ENCODE measurements at regions not wholly inside any gene's neighbourhood (a gene's known extent, or its start where the extent isn't known, plus 50 kb on each side); places are given as distances from the start of the nearest gene placed in this dataset.

DNA sequence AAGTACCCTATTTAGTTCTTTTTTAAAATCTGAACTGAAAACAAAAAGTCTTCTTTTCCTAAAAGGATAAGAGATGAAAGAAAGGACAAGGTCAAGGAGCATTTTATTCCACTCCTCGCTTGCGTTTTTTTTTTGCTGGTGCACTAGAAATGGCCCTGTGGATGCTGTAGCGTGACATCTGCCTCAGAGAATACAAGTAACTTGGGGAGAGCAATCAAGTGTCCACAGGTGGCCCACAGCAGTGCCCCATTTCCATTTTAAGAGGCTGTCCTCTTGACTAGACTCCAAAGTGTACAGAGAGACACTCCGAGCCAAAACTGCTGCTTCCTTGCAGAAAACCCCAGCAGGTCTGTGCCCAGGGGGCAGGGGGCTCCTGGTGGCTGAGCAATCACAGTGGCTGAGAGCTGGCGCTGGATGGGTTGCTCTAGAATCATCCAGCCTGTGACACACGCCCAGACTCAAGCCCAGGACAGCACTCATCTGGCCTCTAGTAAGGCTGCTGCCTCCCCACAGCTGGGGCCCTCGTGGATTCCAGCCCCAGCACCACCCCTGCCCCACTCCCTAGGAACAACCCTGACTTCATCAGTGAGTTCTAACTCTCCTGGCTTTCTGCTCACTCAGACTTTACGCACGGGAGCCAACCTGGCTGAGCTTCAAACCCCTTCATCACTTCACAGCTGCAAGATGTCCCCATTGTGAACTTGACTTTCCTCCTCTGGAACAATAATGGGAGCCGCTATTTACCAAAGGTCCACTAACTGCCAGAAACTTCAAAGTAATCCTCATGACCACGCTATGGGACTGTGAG lies 71.1 kb upstream of the SPATA12 start:
- Histone ChIP-seq H3K4me1 (ENCODE audit: control insufficient read depth, insufficient read depth, low read length) (peaks cover 8% of the 10 kb centered on the region), H3K27ac (ENCODE audit: low read length) (no peak overlapping the region), H3K27me3 (ENCODE audit: control insufficient read depth, insufficient read depth, low read length) (no peaks in the 10 kb centered on the region), H3K36me3 (ENCODE audit: control insufficient read depth, insufficient read depth, low read length) (no peaks in the 10 kb centered on the region), H3K4me3 (ENCODE audit: low read depth in 2 of 2, low read length in 2 of 2) (no peak overlapping the region), H3K9me3 (ENCODE audit: control insufficient read depth, insufficient read depth, low read depth, low read length) (no peaks in the 10 kb centered on the region)
- POLR2A ChIA-PET = interaction anchor here (0.6 kb wide), 1 partner anchor 311 kb away, joined by 7 read pairs; no protein-coding TSS in a partner anchor
- in situ Hi-C loops (cut with HindIII; ENCODE audit: low pct_unique_long_range_greater_than_20kb, low sequenced_read_pairs) (loop anchor here (25.0 kb wide), 1 partner anchor 98 kb away; no protein-coding TSS in a partner anchor), intact Hi-C loops (cut with micrococcal nuclease; ENCODE audit: unreplicated experiment) (loop anchor here (2.0 to 5.0 kb wide), 2 partner anchors 187 to 287 kb away; partner anchors contain the start of gene ARHGEF3)
- CTCF ChIA-PET = interaction anchor here (0.5 to 1.4 kb wide), 5 partner anchors 14 to 287 kb away, joined by 3 to 8 read pairs (median 4); no protein-coding TSS in a partner anchor
- TF ChIP-seq, protein P1, sequence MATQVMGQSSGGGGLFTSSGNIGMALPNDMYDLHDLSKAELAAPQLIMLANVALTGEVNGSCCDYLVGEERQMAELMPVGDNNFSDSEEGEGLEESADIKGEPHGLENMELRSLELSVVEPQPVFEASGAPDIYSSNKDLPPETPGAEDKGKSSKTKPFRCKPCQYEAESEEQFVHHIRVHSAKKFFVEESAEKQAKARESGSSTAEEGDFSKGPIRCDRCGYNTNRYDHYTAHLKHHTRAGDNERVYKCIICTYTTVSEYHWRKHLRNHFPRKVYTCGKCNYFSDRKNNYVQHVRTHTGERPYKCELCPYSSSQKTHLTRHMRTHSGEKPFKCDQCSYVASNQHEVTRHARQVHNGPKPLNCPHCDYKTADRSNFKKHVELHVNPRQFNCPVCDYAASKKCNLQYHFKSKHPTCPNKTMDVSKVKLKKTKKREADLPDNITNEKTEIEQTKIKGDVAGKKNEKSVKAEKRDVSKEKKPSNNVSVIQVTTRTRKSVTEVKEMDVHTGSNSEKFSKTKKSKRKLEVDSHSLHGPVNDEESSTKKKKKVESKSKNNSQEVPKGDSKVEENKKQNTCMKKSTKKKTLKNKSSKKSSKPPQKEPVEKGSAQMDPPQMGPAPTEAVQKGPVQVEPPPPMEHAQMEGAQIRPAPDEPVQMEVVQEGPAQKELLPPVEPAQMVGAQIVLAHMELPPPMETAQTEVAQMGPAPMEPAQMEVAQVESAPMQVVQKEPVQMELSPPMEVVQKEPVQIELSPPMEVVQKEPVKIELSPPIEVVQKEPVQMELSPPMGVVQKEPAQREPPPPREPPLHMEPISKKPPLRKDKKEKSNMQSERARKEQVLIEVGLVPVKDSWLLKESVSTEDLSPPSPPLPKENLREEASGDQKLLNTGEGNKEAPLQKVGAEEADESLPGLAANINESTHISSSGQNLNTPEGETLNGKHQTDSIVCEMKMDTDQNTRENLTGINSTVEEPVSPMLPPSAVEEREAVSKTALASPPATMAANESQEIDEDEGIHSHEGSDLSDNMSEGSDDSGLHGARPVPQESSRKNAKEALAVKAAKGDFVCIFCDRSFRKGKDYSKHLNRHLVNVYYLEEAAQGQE (IDR thresholded peaks at IDR 0.05; ENCODE audit: insufficient read depth in 1 of 2, low read depth in 2 of 2, low read length in 1 of 2) = no peak
- TF ChIP-seq POLR2AphosphoS5 (IDR thresholded peaks at IDR 0.05; ENCODE audit: low read depth, low read length) = no peak
- TF ChIP-seq, protein P2, sequence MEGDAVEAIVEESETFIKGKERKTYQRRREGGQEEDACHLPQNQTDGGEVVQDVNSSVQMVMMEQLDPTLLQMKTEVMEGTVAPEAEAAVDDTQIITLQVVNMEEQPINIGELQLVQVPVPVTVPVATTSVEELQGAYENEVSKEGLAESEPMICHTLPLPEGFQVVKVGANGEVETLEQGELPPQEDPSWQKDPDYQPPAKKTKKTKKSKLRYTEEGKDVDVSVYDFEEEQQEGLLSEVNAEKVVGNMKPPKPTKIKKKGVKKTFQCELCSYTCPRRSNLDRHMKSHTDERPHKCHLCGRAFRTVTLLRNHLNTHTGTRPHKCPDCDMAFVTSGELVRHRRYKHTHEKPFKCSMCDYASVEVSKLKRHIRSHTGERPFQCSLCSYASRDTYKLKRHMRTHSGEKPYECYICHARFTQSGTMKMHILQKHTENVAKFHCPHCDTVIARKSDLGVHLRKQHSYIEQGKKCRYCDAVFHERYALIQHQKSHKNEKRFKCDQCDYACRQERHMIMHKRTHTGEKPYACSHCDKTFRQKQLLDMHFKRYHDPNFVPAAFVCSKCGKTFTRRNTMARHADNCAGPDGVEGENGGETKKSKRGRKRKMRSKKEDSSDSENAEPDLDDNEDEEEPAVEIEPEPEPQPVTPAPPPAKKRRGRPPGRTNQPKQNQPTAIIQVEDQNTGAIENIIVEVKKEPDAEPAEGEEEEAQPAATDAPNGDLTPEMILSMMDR (IDR thresholded peaks at IDR 0.05) = peak; percentile 42
- no peak for DNase-seq (ENCODE audit: low read depth, low spot score)
- BruUV-seq (replicated peaks) = no TSS peak
- ATAC-seq = no peak; the same call in 1 of the 2 replicates

DNA sequence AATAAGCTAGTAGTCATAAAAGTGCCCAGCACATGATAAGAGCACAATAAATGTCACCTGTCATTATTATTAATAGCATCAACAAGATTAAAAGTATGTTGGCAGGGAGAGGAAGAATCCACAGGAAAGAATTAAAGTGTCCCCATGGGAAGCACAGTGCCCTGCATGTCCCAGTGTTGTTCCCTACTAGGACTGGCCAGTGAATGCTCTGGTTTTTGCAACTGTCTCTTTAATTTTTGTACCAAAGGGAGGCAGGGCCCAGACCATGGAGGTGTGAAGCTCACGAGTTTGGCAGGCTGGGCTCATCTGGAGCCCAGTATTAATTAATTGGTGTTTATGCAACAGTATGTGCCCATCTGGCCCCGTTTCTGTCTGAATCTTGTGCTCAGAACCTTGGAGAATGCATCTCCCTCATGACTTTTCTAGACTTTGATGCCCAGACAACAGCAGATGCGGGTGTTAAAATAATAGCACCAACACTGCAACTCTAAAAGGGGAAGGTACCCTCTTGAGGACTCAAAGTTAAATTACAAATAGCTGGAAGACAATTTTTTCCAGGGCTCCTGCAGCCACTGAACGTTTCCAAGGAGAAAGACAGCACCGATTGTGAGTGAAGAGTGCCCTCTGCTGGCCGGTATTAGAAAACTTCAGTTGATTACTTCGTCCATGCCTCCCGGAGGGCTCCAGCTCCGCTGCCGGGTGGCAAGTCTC lies 71.9 kb upstream of the SPATA12 start:
- CTCF ChIA-PET = interaction anchor here (0.7 to 1.4 kb wide), 5 partner anchors 10 to 286 kb away, joined by 3 to 8 read pairs (median 4); no protein-coding TSS in a partner anchor
- BruUV-seq (replicated peaks) = no TSS peak
- TF ChIP-seq POLR2AphosphoS5 (IDR thresholded peaks at IDR 0.05; ENCODE audit: low read depth, low read length) = no peak
- no peak for TF ChIP-seq TCF7L2 (IDR thresholded peaks at IDR 0.05; ENCODE audit: low read depth, low read length)
- TF ChIP-seq, protein P2 (IDR thresholded peaks at IDR 0.05) = peak; percentile 80
- TF ChIP-seq, protein P1 (IDR thresholded peaks at IDR 0.05; ENCODE audit: insufficient read depth in 1 of 2, low read depth in 2 of 2, low read length in 1 of 2) = no peak
- no peak for TF ChIP-seq SIN3A (IDR thresholded peaks at IDR 0.05; ENCODE audit: borderline replicate concordance, insufficient read depth, low read depth, low read length)

More for the DNA sequence above, 71.9 kb upstream of the SPATA12 start:
- Histone ChIP-seq H3K27ac (ENCODE audit: low read length) (no peak overlapping the region), H3K36me3 (ENCODE audit: control insufficient read depth, insufficient read depth, low read length) (no peaks in the 10 kb centered on the region), H3K4me1 (ENCODE audit: control insufficient read depth, insufficient read depth, low read length) (peaks cover 8% of the 10 kb centered on the region), H3K27me3 (ENCODE audit: control insufficient read depth, insufficient read depth, low read length) (no peaks in the 10 kb centered on the region), H3K4me3 (ENCODE audit: low read depth in 2 of 2, low read length in 2 of 2) (no peak overlapping the region), H3K9me3 (ENCODE audit: control insufficient read depth, insufficient read depth, low read depth, low read length) (no peaks in the 10 kb centered on the region)
- ATAC-seq (peak; percentile 87), DNase-seq (ENCODE audit: low read depth, low spot score) (no peak)
- intact Hi-C loops (cut with micrococcal nuclease; ENCODE audit: unreplicated experiment) (loop anchor here (2.0 to 5.0 kb wide), 2 partner anchors 186 to 286 kb away; partner anchors contain the start of gene ARHGEF3), in situ Hi-C loops (cut with HindIII; ENCODE audit: low pct_unique_long_range_greater_than_20kb, low sequenced_read_pairs) (loop anchor here (25.0 kb wide), 1 partner anchor 99 kb away; no protein-coding TSS in a partner anchor)
- POLR2A ChIA-PET = interaction anchor here (0.6 kb wide), 1 partner anchor 310 kb away, joined by 7 read pairs; no protein-coding TSS in a partner anchor
